GM12873 (cell line): ENCODE measurements at regions not wholly inside any gene's neighbourhood (a gene's known extent, or its start where the extent isn't known, plus 50 kb on each side); places are given as distances from the start of the nearest gene placed in this dataset.

Source experiments
- TF ChIP-seq, protein P1 (sequence below): IDR thresholded peaks from 2 replicates; pipeline ENCODE4 v1.5.1; 2012; ENCODE audit warnings: low read depth, mild to moderate bottlenecking, moderate library complexity, low read length, control low read depth; ENCODE audit not compliant: insufficient read depth; ENCODE audit errors: missing control alignments

DNA sequence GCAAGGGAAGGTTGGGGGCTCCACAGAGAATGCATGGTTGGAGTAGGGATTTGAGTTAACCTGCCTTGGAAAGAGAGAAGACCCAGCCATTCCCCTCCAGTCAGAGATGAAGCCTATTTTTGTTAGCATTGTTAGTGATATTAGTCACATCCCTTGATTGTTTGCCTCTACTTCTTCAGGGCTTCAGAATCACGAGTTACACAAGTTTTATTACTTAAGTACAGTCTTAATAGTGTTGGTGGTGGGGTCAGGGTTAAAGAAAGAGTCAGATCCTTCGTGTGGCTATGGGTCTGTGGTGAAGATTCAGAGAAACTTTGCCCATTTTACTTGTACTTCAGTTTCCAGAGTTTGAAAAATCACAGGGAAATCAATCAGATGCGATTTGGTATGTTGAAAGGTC lies 363.1 kb downstream of the LRIG3 start:
- TF ChIP-seq, protein P1, sequence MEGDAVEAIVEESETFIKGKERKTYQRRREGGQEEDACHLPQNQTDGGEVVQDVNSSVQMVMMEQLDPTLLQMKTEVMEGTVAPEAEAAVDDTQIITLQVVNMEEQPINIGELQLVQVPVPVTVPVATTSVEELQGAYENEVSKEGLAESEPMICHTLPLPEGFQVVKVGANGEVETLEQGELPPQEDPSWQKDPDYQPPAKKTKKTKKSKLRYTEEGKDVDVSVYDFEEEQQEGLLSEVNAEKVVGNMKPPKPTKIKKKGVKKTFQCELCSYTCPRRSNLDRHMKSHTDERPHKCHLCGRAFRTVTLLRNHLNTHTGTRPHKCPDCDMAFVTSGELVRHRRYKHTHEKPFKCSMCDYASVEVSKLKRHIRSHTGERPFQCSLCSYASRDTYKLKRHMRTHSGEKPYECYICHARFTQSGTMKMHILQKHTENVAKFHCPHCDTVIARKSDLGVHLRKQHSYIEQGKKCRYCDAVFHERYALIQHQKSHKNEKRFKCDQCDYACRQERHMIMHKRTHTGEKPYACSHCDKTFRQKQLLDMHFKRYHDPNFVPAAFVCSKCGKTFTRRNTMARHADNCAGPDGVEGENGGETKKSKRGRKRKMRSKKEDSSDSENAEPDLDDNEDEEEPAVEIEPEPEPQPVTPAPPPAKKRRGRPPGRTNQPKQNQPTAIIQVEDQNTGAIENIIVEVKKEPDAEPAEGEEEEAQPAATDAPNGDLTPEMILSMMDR, result no peak

DNA sequence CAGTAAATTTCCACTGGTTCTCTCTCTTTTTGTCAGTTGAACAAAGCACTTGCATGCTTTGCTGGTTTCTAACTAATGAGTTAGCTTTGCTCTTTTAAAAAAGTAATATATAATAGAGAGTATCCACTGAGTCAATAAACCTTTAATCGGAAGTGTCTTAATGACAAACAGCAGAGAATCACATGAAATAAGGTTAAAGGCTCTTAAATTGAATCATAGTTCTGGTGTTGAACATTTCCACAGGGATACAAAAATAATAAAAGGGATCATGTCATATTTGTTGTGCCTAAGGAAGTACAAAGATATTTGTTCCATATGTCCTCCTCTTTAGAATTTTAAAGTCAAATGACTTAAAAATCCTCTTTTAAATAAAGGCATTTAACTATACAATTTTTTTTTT lies 362.6 kb downstream of the LRIG3 start:
- TF ChIP-seq, protein P1, result no peak

- TF ChIP-seq, protein P1, result no peak
These were observed 356.7 kb downstream of the LRIG3 start for GRCh38 chr12:58563621-58564020.

GRCh38 chr12:58564721-58565120 lies 355.6 kb downstream of the LRIG3 start:
- TF ChIP-seq, protein P1, result no peak

DNA sequence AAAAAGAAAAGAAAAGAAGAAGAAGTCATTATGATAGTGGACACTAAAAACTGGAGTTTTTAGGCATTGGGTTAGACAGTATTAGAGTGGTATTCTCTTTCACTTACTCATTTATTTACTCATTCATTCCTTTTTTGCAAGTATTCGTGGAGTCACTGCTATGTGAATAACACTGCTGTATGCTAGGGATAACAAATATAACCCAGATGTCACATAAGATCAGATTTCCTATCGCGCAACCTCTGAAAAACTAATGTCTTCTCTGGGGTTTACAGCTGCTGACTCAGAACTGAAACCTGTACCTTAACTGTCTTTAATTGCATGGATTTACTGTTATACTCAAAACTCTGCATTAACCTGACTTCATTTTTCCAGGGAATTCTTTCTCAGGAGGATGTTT lies 353.7 kb downstream of the LRIG3 start:
- TF ChIP-seq, protein P1, result no peak

DNA sequence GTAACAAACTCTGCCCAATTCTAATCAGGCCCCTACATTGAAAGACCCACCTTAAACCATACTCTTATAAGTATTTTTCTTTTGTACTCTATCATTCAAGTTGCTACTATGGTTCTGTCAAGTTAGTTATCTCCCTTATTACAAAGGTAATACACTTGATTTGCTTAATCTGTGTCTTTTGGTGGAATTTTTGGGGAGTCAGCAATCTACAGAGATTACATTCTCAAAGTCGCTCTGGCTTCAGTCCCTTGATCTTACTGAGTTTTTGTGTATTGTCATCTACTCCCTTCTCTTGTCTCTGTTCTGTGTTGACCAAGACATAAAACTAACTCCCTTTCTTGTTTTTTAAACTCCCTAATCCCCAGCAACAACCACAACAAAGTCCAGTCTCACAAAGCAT lies 353.1 kb downstream of the LRIG3 start:
- TF ChIP-seq, protein P1, result no peak

- TF ChIP-seq, protein P1, result no peak
These were observed 349.9 kb downstream of the LRIG3 start for GRCh38 chr12:58570411-58570810.
